GM23338 (cell line): ENCODE measurements at regions not wholly inside any gene's neighbourhood (a gene's known extent, or its start where the extent isn't known, plus 50 kb on each side); places are given as distances from the start of the nearest gene placed in this dataset.

Source experiments
- ATAC-seq: fragments of 200-7000 bp; cut with Tn5 transposase; 3 replicates; pipeline ENCODE4 v1.9.1; 2020
- DNase-seq: peaks from one replicate; pipeline ENCODE4 v3.0.0-alpha.2; 2015; ENCODE audit warnings: low spot score
- H2AFZ ChIP-seq: fragments of 200-600 bp; sonication (generic); 2 replicates; pipeline ENCODE4 v1.8.0; 2016; ENCODE audit warnings: antibody characterized with exemption, mild to moderate bottlenecking, moderate library complexity
- H3F3A ChIP-seq: fragments of 200-600 bp; sonication (generic); replicated peaks from 2 replicates; pipeline ENCODE4 v1.8.0; 2017; ENCODE audit warnings: antibody characterized with exemption, mixed run types, low read depth
- H3K27ac ChIP-seq: fragments of 200-600 bp; sonication (generic); 2 replicates; pipeline ENCODE4 v1.6.1; 2016; ENCODE audit warnings: low read depth
- H3K27me3 ChIP-seq: fragments of 200-600 bp; sonication (generic); 2 replicates; pipeline ENCODE4 v1.8.0; 2016; ENCODE audit warnings: mild to moderate bottlenecking, mixed run types, moderate library complexity; ENCODE audit not compliant: insufficient read depth
- H3K36me3 ChIP-seq: fragments of 200-600 bp; sonication (generic); 2 replicates; pipeline ENCODE4 v1.8.0; 2016; ENCODE audit warnings: mild to moderate bottlenecking; ENCODE audit not compliant: insufficient read depth
- H3K4me1 ChIP-seq: fragments of 200-600 bp; sonication (generic); 2 replicates; pipeline ENCODE4 v1.8.0; 2016; ENCODE audit warnings: mild to moderate bottlenecking, moderate library complexity; ENCODE audit not compliant: insufficient read depth
- H3K4me2 ChIP-seq: fragments of 200-600 bp; sonication (generic); 2 replicates; pipeline ENCODE4 v1.7.1; 2017; ENCODE audit warnings: mixed run types
- H3K4me3 ChIP-seq: fragments of 200-600 bp; sonication (generic); 2 replicates; pipeline ENCODE4 v1.6.1; 2016; ENCODE audit warnings: mixed run types
- H3K79me2 ChIP-seq: fragments of 200-600 bp; sonication (generic); replicated peaks from 2 replicates; pipeline ENCODE4 v1.8.0; 2017; ENCODE audit warnings: mild to moderate bottlenecking; ENCODE audit not compliant: insufficient read depth
- H3K9me2 ChIP-seq: fragments of 200-600 bp; sonication (generic); 2 replicates; pipeline ENCODE4 v1.8.0; 2017; ENCODE audit not compliant: insufficient read depth
- H4K20me1 ChIP-seq: fragments of 200-600 bp; sonication (generic); replicated peaks from 2 replicates; pipeline ENCODE4 v1.8.0; 2017; ENCODE audit warnings: mild to moderate bottlenecking; ENCODE audit not compliant: insufficient read depth
- H3K27ac Mint-ChIP-seq: 2 replicates; pipeline ENCODE4 v1.8.0; 2020; ENCODE audit warnings: inconsistent platforms, mild to moderate bottlenecking, moderate library complexity, mixed read lengths
- H3K27me3 Mint-ChIP-seq: 3 replicates; pipeline ENCODE4 v1.8.0; 2022; ENCODE audit warnings: low read depth, mild to moderate bottlenecking, moderate library complexity, mixed read lengths, inconsistent platforms; ENCODE audit not compliant: insufficient read depth, poor library complexity
- H3K36me3 Mint-ChIP-seq: 3 replicates; pipeline ENCODE4 v1.8.0; 2021; ENCODE audit warnings: low read depth, mild to moderate bottlenecking, inconsistent platforms, moderate library complexity, mixed read lengths
- H3K4me1 Mint-ChIP-seq: 3 replicates; pipeline ENCODE4 v1.8.0; 2020; ENCODE audit warnings: mild to moderate bottlenecking, inconsistent platforms, mixed read lengths
- H3K4me3 Mint-ChIP-seq: 3 replicates; pipeline ENCODE4 v1.8.0; 2021; ENCODE audit warnings: moderate library complexity, mild to moderate bottlenecking, inconsistent platforms, mixed read lengths
- H3K9me3 Mint-ChIP-seq: 3 replicates; pipeline ENCODE4 v1.8.0; 2020; ENCODE audit warnings: moderate library complexity, mild to moderate bottlenecking, inconsistent platforms, mixed read lengths
- CREB1 ChIP-seq: fragments of 250-450 bp; sonication (Bioruptor Pico); IDR thresholded peaks from 2 replicates; pipeline ENCODE4 v1.5.0; 2020; ENCODE audit warnings: low read depth, mild to moderate bottlenecking, moderate library complexity
- EZH2 ChIP-seq: fragments of 200-600 bp; sonication (generic); IDR thresholded peaks from one replicate; pipeline ENCODE4 v1.8.0; 2017; ENCODE audit warnings: antibody characterized with exemption, mild to moderate bottlenecking, low read depth; ENCODE audit not compliant: unreplicated experiment
- EZH2phosphoT487 ChIP-seq: fragments of 200-600 bp; sonication (generic); IDR thresholded peaks from one replicate; pipeline ENCODE4 v1.8.1; 2018; ENCODE audit warnings: antibody characterized with exemption; ENCODE audit not compliant: unreplicated experiment
- JUNB ChIP-seq: IDR thresholded peaks from one replicate; pipeline ENCODE4 v1.6.1; 2016; ENCODE audit warnings: antibody characterized with exemption; ENCODE audit not compliant: unreplicated experiment
- NANOG ChIP-seq: IDR thresholded peaks from 2 replicates; pipeline ENCODE4 v1.6.1; 2016; ENCODE audit warnings: antibody characterized with exemption, borderline replicate concordance
- POLR2AphosphoS5 ChIP-seq: IDR thresholded peaks from 2 replicates; pipeline ENCODE4 v1.6.1; 2016; ENCODE audit warnings: antibody characterized with exemption, low read depth
- STAT1 ChIP-seq: IDR thresholded peaks from one replicate; pipeline ENCODE4 v1.6.1; 2016; ENCODE audit warnings: antibody characterized with exemption; ENCODE audit not compliant: unreplicated experiment
- ZNF114 ChIP-seq: fragments of 250-450 bp; sonication (Bioruptor Pico); IDR thresholded peaks from 2 replicates; pipeline ENCODE4 v1.5.0; 2020; ENCODE audit warnings: mild to moderate bottlenecking, moderate library complexity
- ZNF331 ChIP-seq: fragments of 250-450 bp; sonication (Bioruptor Pico); IDR thresholded peaks from 2 replicates; pipeline ENCODE4 v1.5.0; 2020; ENCODE audit warnings: low read depth, mild to moderate bottlenecking, moderate library complexity
- TF ChIP-seq, protein P1 (sequence below), 2 experiments: fragments of 200-600 bp in 1 of 2; sonication (generic) in 1 of 2; conservative IDR thresholded peaks; 2 replicates each; pipeline versions ENCODE4 v1.5.1 to v1.6.1; 2016 to 2017; ENCODE audit warnings: antibody characterized with exemption in 2 of 2, low read depth in 2 of 2, mild to moderate bottlenecking in 2 of 2, moderate library complexity in 1 of 2
- TF ChIP-seq, protein P2 (sequence below): IDR thresholded peaks from 2 replicates; pipeline ENCODE4 v1.6.1; 2016; ENCODE audit warnings: antibody characterized with exemption
- TF ChIP-seq, protein P3 (sequence below): fragments of 250-450 bp; sonication (Bioruptor Pico); IDR thresholded peaks from 2 replicates; pipeline ENCODE4 v1.5.0; 2020; ENCODE audit warnings: mild to moderate bottlenecking, moderate library complexity
- TF ChIP-seq, protein P4 (sequence below): IDR thresholded peaks from one replicate; pipeline ENCODE4 v1.6.1; 2018; ENCODE audit warnings: antibody characterized with exemption; ENCODE audit not compliant: unreplicated experiment

DNA sequence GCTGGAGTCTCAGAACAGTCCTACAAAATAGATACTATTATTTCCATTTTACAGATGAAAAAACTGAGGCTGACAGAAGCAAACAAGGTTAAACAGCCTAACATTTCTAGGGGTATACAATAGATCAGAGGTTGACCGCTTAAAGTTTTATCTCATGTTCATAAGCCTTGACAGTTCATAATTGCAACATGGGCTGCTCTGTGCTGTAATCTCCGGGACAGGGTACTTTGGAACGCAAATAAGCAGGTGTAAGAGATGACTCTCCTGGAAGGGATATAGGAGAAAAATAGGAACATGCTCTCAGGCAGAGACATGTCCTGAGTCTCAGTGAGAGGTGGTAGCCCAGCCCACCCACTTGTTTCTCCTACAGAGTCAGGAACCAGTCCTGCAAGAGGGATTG lies 72.8 kb upstream of the RBM19 start (continued):
- TF ChIP-seq, protein P1, sequence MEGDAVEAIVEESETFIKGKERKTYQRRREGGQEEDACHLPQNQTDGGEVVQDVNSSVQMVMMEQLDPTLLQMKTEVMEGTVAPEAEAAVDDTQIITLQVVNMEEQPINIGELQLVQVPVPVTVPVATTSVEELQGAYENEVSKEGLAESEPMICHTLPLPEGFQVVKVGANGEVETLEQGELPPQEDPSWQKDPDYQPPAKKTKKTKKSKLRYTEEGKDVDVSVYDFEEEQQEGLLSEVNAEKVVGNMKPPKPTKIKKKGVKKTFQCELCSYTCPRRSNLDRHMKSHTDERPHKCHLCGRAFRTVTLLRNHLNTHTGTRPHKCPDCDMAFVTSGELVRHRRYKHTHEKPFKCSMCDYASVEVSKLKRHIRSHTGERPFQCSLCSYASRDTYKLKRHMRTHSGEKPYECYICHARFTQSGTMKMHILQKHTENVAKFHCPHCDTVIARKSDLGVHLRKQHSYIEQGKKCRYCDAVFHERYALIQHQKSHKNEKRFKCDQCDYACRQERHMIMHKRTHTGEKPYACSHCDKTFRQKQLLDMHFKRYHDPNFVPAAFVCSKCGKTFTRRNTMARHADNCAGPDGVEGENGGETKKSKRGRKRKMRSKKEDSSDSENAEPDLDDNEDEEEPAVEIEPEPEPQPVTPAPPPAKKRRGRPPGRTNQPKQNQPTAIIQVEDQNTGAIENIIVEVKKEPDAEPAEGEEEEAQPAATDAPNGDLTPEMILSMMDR (conservative IDR thresholded peaks at IDR 0.05; ENCODE audit: low read depth in 2 of 2): no peak
- TF ChIP-seq NANOG: no peak

DNA sequence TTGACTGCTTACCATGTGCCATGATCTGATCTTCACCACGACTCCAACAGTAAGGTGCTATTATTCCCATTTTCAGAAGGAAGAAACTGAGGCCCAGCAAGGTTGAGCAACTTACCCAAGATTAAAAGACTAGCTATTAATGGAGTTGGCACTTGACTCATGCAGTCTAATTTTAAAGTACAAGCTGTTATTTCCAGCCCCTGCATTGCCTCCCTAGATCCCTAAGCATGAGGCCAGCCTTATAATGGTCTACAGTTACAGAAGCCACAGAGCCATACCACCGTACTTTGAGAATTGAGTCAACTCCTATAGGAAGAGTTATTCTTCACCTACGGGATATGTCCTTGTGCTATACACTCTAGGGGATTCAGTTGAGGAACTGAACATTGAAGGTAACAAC lies 66.7 kb upstream of the RBM19 start:
- H3K27ac Mint-ChIP-seq: no peak overlapping the region
- H3K9me2 ChIP-seq: 0 out of 2 replicates have a peak, but pooled peaks cover 4% of the 10 kb centered on the region
- no peaks in the 10 kb centered on the region for H3K27me3 ChIP-seq
- no peak for ATAC-seq
- no peak for DNase-seq
- H3K4me3 ChIP-seq: no peak overlapping the region
- H3K4me2 ChIP-seq: no peak overlapping the region
- no peaks in the 10 kb centered on the region for H3K36me3 Mint-ChIP-seq
- no peak overlapping the region for H3K4me3 Mint-ChIP-seq
- H3K79me2 ChIP-seq: no peaks in the 10 kb centered on the region
- no peaks in the 10 kb centered on the region for H4K20me1 ChIP-seq
- no peaks in the 10 kb centered on the region for H3K36me3 ChIP-seq
- no peaks in the 10 kb centered on the region for H3F3A ChIP-seq
- no peaks in the 10 kb centered on the region for H3K4me1 ChIP-seq
- peaks cover 20% of the 10 kb centered on the region for H3K9me3 Mint-ChIP-seq
- no peaks in the 10 kb centered on the region for H3K27me3 Mint-ChIP-seq
- H2AFZ ChIP-seq: no peak overlapping the region
- no peaks in the 10 kb centered on the region for H3K4me1 Mint-ChIP-seq
- no peak overlapping the region for H3K27ac ChIP-seq
- TF ChIP-seq POLR2AphosphoS5 (no peak), JUNB (no peak), EZH2 (no peak), ZNF114 (CRISPR knock-in tag) (no peak), EZH2phosphoT487 (no peak), ZNF331 (CRISPR knock-in tag) (no peak), NANOG (no peak), STAT1 (no peak), CREB1 (CRISPR knock-in tag) (no peak)
- TF ChIP-seq, protein P2, sequence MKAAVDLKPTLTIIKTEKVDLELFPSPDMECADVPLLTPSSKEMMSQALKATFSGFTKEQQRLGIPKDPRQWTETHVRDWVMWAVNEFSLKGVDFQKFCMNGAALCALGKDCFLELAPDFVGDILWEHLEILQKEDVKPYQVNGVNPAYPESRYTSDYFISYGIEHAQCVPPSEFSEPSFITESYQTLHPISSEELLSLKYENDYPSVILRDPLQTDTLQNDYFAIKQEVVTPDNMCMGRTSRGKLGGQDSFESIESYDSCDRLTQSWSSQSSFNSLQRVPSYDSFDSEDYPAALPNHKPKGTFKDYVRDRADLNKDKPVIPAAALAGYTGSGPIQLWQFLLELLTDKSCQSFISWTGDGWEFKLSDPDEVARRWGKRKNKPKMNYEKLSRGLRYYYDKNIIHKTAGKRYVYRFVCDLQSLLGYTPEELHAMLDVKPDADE: no peak
- TF ChIP-seq, protein P3, sequence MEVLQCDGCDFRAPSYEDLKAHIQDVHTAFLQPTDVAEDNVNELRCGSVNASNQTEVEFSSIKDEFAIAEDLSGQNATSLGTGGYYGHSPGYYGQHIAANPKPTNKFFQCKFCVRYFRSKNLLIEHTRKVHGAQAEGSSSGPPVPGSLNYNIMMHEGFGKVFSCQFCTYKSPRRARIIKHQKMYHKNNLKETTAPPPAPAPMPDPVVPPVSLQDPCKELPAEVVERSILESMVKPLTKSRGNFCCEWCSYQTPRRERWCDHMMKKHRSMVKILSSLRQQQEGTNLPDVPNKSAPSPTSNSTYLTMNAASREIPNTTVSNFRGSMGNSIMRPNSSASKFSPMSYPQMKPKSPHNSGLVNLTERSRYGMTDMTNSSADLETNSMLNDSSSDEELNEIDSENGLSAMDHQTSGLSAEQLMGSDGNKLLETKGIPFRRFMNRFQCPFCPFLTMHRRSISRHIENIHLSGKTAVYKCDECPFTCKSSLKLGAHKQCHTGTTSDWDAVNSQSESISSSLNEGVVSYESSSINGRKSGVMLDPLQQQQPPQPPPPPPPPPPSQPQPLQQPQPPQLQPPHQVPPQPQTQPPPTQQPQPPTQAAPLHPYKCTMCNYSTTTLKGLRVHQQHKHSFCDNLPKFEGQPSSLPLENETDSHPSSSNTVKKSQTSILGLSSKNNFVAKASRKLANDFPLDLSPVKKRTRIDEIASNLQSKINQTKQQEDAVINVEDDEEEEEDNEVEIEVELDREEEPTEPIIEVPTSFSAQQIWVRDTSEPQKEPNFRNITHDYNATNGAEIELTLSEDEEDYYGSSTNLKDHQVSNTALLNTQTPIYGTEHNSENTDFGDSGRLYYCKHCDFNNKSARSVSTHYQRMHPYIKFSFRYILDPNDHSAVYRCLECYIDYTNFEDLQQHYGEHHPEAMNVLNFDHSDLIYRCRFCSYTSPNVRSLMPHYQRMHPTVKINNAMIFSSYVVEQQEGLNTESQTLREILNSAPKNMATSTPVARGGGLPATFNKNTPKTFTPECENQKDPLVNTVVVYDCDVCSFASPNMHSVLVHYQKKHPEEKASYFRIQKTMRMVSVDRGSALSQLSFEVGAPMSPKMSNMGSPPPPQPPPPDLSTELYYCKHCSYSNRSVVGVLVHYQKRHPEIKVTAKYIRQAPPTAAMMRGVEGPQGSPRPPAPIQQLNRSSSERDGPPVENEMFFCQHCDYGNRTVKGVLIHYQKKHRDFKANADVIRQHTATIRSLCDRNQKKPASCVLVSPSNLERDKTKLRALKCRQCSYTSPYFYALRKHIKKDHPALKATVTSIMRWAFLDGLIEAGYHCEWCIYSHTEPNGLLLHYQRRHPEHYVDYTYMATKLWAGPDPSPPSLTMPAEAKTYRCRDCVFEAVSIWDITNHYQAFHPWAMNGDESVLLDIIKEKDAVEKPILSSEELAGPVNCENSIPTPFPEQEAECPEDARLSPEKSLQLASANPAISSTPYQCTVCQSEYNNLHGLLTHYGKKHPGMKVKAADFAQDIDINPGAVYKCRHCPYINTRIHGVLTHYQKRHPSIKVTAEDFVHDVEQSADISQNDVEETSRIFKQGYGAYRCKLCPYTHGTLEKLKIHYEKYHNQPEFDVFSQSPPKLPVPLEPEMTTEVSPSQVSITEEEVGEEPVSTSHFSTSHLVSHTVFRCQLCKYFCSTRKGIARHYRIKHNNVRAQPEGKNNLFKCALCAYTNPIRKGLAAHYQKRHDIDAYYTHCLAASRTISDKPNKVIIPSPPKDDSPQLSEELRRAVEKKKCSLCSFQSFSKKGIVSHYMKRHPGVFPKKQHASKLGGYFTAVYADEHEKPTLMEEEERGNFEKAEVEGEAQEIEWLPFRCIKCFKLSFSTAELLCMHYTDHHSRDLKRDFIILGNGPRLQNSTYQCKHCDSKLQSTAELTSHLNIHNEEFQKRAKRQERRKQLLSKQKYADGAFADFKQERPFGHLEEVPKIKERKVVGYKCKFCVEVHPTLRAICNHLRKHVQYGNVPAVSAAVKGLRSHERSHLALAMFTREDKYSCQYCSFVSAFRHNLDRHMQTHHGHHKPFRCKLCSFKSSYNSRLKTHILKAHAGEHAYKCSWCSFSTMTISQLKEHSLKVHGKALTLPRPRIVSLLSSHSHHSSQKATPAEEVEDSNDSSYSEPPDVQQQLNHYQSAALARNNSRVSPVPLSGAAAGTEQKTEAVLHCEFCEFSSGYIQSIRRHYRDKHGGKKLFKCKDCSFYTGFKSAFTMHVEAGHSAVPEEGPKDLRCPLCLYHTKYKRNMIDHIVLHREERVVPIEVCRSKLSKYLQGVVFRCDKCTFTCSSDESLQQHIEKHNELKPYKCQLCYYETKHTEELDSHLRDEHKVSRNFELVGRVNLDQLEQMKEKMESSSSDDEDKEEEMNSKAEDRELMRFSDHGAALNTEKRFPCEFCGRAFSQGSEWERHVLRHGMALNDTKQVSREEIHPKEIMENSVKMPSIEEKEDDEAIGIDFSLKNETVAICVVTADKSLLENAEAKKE (CRISPR knock-in tag): no peak
- TF ChIP-seq, protein P4, sequence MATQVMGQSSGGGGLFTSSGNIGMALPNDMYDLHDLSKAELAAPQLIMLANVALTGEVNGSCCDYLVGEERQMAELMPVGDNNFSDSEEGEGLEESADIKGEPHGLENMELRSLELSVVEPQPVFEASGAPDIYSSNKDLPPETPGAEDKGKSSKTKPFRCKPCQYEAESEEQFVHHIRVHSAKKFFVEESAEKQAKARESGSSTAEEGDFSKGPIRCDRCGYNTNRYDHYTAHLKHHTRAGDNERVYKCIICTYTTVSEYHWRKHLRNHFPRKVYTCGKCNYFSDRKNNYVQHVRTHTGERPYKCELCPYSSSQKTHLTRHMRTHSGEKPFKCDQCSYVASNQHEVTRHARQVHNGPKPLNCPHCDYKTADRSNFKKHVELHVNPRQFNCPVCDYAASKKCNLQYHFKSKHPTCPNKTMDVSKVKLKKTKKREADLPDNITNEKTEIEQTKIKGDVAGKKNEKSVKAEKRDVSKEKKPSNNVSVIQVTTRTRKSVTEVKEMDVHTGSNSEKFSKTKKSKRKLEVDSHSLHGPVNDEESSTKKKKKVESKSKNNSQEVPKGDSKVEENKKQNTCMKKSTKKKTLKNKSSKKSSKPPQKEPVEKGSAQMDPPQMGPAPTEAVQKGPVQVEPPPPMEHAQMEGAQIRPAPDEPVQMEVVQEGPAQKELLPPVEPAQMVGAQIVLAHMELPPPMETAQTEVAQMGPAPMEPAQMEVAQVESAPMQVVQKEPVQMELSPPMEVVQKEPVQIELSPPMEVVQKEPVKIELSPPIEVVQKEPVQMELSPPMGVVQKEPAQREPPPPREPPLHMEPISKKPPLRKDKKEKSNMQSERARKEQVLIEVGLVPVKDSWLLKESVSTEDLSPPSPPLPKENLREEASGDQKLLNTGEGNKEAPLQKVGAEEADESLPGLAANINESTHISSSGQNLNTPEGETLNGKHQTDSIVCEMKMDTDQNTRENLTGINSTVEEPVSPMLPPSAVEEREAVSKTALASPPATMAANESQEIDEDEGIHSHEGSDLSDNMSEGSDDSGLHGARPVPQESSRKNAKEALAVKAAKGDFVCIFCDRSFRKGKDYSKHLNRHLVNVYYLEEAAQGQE: no peak
